GM18502 (cell line): ENCODE measurements at regions not wholly inside any gene's neighbourhood (a gene's known extent, or its start where the extent isn't known, plus 50 kb on each side); places are given as distances from the start of the nearest gene placed in this dataset.

Experiments
- ATAC-seq: cut with Tn5 transposase; IDR thresholded peaks from one replicate; pipeline ENCODE4 v1.9.1; 2021; ENCODE audit warnings: mild to moderate bottlenecking; ENCODE audit not compliant: unreplicated experiment, poor library complexity

GRCh38 chr13:39159393-39159792, 121.1 kb downstream of the NHLRC3 start:
- ATAC-seq = no peak

DNA sequence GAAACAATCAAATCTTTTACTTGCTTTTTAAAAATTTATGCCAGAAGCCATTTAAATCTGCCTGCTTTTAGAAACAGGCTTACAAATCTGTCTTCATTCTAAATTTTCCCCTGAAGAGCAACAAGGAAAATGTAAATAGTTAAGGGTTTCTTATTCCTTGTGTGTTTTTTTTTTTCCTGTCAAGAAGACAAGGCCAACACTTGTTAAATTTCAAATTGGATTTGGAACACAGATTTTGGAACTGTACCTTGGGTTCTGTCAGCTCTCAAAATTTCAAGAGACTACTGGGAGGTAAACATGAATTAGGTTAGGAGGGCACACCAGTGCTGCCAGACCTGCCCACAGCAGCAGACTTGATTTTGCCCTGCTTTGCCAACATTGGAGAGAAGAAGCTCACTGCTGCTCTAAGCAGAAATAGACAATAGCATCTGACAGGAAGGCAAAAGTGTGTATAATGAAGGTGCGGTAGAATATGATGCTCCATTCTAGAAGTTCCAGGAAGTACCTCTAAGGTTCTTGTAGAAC, 121.7 kb downstream of the NHLRC3 start:
- ATAC-seq = no peak

DNA sequence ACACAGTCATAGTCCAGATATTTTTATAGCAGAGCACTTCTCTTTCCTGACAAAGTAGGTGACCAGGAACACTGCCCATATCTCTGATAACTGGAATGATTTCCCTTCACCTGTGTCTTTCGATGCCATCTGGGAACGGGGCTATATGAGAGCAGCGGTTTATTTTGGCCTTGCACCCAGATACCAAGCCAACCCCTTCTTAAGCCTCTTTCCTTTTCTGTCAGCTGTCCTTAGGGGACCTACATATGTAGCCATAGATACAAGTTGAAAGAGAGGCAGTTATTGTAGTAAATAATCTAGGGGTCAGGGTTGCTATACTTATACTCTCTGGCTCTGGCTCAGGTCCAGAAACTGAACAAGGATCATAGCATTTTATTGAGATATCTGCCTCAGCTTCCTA, 128.8 kb downstream of the NHLRC3 start:
- ATAC-seq = no peak

DNA sequence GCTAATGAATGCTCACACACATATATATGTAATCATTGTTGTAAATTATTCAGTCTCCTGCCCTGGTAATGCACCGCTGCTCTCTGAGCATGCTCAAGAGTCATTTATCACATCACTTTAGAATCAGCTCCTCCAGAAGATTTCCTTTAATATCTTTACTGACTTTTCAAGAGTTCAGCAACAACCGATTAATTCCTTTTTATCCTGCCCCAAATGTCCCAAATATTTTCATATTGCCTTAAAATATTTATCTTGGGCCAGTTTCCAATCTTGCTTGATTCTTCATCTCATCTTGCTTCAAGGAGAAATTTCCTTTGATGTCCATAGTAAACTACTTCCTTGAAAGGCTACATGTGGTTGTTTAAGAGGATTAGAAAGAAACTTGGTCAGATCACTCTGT, 132.5 kb downstream of the NHLRC3 start:
- ATAC-seq = no peak

GRCh38 chr13:39185326-39185725, 147.1 kb downstream of the NHLRC3 start:
- no peak for ATAC-seq

DNA sequence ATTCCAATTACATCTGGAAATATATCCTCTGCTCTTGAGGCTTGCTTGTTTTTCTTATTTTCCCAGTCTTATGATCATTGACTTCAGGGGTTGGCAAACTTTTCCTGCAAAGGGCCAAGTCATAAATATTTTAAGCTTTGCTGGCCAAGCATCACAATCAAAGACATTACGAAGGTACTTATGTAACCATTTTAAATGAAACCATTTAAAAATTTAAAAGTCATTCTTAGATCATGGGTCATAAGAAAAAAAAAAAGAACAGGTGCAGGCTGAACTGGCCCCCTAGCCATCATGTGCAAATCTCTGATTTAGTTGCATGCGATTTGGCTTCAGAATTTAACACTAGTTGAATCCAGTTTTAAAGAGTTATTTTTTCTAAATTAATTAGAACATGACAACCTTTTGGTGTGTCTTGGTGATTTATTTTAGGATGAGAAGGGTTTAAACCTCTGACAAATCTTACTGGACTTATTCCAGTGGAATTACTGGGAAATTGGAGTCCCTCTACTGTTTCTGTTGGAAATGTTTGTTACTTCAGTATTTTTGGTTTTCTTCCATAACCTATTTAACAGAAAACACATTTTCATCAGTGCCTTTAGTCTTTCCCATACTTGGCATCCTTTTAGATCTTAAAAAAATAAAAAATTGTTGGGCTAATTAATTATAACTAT, 148.1 kb downstream of the NHLRC3 start:
- no peak for ATAC-seq

GRCh38 chr13:39189778-39190177, 151.5 kb downstream of the NHLRC3 start:
- ATAC-seq = no peak

- peak; percentile 84 for ATAC-seq
These were observed 158.8 kb downstream of the NHLRC3 start for GRCh38 chr13:39196965-39197646.

DNA sequence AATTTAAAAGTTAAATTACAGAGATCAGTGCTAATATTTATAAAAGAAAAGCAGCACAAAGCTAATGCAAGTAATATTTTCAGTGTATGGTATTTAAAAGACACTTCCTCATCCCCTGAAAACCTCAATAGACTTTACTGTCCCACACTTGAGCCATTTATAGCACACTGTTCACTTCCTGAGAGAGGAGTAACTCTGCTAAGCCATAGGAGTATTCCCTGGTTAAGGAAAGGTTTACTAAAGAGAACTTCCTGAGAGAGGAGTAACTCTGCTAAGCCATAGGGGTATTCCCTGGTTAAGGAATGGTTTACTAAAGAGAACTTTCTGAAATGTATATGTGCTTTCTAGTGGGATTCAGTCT, 159.4 kb downstream of the NHLRC3 start:
- peak; percentile 26 for ATAC-seq

DNA sequence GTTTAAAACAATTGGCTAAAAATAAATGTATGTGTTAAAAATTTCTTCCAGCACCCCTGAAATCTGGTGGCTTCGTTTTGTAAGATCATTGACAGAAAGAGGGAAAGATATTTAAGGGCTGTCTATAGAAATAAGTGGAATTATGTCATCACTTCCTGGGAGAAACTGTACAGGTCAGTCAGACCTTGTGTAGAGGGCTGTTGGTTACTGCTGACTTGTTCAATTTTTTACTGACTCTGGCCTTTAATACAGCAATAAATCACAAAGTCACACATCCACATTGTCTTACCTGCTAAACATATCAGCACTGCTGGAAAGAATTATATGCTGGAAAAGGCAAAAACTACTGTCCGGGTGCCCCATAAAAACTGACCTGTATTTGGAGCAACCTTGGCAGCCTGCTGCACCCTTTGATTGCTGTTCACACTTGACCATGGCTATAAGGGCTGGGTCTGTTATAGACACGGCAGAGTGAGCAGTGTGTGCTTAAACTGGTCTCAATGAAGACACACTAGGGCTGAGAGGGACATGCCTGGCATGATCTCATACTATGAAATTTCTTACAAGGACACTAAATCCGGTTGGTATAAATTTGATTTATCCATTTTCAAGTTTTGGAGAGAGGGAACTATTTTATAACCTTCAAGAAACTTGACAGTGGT, 162.1 kb downstream of the NHLRC3 start:
- ATAC-seq = no peak

DNA sequence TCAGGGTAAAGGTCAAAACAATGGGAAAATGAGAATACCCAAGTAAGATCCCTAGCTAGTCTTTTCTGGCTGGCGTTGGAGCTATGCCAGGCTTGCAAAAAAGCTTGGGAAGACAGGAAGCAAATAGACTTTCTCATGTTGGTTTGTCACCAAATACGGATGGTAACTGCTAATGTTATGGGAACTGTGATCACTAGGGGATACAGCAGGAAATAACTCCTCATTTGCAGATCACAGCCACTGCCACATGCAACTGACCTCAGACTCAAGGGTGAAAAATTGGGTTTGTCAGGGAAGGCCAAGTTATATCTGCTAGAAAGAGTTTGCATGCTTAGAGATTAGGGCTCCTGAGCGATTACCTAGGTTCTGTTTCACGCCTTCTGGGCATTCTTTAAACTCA, 162.9 kb downstream of the NHLRC3 start:
- no peak for ATAC-seq

GRCh38 chr13:39202746-39203145, 164.5 kb downstream of the NHLRC3 start:
- no peak for ATAC-seq

- no peak for ATAC-seq
These were observed 170.4 kb downstream of the NHLRC3 start for GRCh38 chr13:39208636-39209035.

DNA sequence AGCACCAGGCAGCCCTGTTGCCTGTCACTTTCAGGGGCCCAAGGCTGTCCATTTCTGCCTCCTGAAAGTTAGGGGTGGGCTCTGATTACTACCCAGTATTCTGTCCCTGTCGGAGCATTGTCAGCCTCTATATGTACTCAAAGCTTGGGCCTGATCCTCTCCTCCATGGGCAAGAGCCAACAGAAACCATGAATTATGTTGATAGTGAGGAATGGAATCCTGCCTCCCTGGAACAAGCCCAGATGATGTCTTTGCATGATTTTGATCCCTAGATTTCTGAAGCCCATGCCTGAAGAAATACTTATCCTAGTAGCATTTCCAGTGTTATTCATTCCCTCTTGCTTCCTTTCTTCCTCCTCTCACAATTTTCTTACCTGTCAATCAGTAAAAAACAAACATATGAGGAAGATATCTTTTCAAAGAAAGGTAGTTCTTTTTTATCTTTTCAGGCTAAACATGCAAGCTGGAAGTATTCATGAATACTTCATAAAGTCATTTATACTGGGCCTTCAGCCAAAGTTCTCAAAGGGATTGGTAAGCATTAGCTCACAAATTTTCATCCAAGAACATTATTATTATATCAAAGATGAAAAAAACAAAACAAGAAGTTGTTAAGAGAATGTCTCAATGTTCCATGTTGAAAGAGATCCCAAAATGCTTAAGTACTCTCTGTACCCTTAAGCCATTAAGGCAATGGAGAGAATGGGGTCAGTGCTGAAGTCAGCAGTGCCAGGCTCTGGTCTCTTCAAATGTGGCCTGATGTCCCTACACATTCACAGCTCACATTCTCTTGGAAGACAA, 171.7 kb downstream of the NHLRC3 start:
- ATAC-seq = no peak

DNA sequence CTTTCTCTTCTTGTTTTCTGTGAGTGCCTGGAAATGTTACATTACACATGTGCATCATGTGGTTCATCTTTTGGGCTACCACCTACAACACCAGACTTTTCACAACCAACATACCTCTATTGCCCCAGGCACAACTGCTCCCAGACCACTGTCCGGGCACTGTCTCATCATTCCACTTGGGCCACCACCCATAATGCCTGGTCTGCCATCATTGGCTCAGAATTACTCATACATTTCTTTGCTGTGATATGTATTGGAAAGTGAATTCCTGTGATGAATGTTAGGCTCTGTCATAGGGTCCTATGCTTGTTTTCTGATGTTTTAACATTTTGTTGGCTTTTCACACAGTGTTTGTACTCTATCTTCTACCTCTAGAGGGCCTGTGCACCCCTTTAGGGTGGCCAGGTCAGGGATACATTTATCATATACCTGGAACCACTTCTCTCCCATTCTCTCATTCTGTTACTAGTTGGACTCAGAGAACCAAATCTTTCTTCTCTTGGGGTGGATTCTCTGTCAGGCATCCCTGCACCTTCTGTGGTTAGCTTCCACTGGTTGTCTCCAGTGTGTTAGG, 172.8 kb downstream of the NHLRC3 start:
- no peak for ATAC-seq

DNA sequence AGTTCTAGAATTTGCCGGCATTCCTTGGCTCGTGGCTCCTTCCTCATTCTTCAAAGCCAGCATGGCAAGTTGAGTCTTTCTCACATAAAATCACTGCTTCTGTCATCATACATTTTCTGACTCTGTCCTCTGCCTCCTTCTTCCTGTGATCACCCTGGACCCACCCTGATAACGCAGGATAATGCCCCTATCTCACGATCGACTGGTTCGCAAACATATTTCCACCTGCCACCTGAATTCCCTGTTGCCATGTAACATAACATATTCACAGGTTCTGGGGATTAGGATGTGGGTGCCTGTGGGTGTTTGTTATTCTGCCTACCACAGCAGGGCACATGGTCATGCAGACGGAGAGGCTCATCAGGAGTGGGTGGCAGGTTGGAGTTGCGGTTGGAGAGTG, 177.7 kb downstream of the NHLRC3 start:
- no peak for ATAC-seq

DNA sequence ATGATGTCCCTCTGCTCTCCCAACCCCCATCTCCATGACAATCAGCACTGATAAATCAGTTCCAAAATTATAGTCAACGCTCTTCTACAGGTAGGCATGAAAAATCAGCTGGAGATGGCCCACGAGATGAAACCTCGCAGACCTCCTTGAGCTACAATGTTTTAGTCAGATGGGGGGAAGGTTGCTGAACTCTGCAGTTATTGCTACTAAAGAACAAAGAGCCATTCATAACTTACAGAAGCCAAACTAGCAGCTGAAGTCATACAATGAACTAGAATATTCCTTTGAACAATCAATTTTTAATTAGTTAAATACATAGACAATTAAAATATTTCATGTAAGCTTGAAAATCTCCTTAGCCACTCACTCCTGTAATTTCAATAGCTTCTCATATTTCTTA, 179.2 kb downstream of the NHLRC3 start:
- no peak for ATAC-seq

GRCh38 chr13:39224671-39225240, 186.5 kb downstream of the NHLRC3 start:
- ATAC-seq = no peak

DNA sequence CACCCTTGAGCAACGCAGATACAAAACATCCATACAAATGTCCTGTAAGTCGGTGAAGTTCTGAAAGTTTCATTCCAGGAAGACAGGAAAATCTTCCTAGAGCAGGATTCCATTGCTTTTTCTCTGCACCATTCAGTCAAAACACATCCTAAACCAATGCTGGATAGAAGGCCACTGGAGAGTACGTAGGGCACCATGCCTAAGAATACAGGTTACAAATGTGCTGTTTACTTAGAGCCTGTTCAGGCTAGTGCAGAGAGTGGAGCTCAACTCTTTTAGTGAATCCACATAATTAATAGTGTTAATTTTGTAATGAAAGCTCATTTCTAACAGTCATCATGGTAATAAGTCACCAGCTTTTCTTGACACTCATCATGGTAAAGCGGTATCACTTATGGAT, 187.6 kb downstream of the NHLRC3 start:
- no peak for ATAC-seq

DNA sequence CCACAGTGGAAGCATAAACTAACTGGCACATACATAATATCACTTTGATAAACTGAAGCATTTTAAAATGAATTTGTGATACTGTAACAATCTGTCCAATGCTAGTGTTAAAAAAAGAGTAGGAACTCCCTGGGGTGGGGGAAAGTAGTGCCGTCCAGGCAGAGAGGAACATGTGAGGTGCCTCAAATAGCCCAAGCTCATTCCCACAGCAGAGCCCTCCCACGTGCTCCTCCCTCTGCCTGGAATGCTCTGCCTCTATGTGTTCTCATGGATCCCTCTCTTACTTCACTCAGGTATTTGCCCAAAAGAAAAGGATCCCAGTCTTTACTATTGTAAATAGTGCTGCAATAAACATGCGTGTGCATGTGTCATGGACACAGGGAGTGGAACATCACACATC, 188.1 kb downstream of the NHLRC3 start:
- no peak for ATAC-seq
